Activated gamma-delta T cell treated with Interleukin-2 at 50 U/mL for 16 hours (primary cell): ENCODE measurements at regions not wholly inside any gene's neighbourhood (a gene's known extent, or its start where the extent isn't known, plus 50 kb on each side); places are given as distances from the start of the nearest gene placed in this dataset.
"Not testable (repeated sequence)": the region's sequence is repeated elsewhere in the genome, so short reads cannot be mapped to it uniquely, and the experiment has no call there.

ENCODE experiments used
- DNase-seq: peaks from one replicate; pipeline ENCODE4 v3.0.0-alpha.2; 2020

- no peak for DNase-seq
These were observed 1636.5 kb upstream of the FLRT2 start for GRCh38 chr14:83893447-83893846.

DNA sequence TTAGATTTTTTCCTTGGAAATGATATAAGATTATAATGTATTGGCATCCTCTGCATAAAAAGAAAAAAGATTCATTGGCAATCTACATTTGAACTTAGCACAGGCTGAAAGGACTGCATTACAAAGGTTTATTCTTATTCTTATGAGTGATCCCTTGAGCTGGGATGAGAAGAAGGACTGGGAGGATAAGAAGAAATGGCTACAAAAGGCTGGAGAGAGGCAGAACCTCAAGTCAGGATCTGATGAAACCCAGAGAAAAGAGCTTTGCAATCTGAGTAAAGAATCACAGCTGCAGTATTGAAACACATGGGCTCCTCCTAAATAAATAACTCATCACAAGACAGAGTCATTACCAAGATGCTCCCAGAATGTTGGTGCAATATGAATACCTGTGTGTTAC, 1635.4 kb upstream of the FLRT2 start:
- no peak for DNase-seq

DNA sequence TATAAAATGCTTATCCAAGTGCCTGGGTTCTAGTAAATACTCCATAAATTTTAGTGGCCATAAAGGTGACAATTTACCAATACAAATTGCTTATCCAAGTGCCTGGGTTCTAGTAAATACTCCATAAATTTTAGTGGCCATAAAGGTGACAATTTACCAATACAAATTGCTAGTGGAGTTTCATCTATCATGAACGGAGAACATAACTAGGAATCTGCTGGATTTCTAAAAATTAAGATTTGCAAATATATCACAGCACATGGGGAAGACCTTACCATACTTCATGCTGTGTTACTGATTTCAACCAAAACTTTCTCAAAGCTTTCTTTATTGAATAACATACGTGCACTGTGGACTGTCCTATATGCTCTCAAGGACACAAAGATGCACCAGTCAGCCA, 1631.4 kb upstream of the FLRT2 start:
- not testable (repeated sequence) for DNase-seq

DNA sequence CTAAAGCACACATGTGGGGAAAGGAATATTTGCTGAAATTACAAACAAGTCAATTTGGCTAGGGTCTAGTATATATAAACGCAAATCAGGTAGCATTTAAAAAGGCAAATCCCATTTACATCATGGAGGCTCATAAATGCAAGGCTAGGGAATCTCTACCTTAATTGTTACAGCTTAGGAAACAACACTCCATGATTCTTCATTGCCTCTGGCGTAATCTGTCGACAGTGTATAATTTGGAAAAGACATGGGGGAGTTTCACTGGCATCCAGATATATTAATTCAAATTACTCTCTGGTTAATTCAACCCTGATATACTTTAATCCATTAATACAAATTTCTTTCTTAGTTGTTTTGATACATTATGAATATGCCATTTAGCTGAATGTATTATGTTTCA, 1630.2 kb upstream of the FLRT2 start:
- DNase-seq: no peak

DNA sequence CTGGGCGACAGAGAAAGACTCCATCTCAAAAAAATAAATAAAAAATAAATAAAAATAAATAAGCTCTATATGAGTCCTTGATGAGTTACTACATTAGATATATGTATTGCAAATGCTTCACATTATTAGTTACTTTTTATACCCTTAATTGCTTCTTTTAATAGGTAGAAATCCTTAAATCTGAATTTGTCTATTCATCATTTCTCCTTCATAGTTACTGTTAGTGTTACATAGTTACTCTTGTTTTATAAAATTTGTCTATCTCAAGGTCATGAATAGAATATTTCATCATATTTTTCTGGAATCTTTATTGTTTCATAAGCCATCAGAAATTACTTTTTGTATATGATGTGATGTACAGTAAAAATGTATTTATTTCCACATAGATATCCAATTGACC, 1624.8 kb upstream of the FLRT2 start:
- DNase-seq: no peak

- DNase-seq: no peak
These were observed 1621.5 kb upstream of the FLRT2 start for GRCh38 chr14:83908419-83908818.

DNA sequence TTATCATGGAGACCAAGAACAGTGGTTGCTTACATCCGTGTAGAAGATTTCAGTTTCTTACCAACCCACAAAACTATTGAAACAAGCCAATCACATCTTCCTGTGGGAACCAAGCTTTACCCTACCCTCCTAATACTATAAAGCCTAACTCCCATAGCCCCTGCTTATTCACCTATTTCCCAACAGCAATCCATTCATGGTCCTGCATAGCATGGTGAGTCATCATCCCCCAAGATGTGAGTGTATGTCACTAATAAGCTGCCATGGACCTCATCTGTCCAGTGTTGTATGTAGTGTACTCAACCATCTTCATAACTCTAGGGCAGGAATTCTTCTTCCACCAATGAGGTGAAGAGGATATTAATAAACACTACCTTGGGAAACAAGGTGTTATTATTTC, 1620.4 kb upstream of the FLRT2 start:
- DNase-seq: no peak

GRCh38 chr14:83912032-83912642, 1617.8 kb upstream of the FLRT2 start:
- no peak for DNase-seq

DNA sequence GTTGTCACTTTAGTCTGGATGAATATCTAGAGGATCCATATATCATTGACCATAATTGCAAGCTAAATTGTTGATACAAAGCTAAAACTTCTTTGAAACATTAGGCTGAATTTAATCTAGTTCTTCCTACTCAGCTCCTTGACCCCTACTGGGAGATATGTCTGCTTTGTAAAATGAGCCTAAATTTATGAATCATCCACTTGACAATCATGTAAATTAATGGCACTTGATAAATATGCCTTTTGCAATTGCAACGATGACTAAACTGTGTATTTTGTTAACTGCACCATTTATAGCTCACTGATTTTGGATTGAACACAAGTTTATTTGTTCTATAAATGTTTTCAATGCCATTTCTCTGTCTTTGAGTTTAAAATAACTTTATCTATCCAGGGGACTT, 1616.5 kb upstream of the FLRT2 start:
- DNase-seq: no peak

GRCh38 chr14:83918546-83918945, 1611.4 kb upstream of the FLRT2 start:
- DNase-seq: no peak

- not testable (repeated sequence) for DNase-seq
These were observed 1610.3 kb upstream of the FLRT2 start for GRCh38 chr14:83919675-83920074.

- DNase-seq: no peak
These were observed 1606.1 kb upstream of the FLRT2 start for GRCh38 chr14:83923842-83924241.

GRCh38 chr14:83924259-83924658, 1605.7 kb upstream of the FLRT2 start:
- DNase-seq: no peak

DNA sequence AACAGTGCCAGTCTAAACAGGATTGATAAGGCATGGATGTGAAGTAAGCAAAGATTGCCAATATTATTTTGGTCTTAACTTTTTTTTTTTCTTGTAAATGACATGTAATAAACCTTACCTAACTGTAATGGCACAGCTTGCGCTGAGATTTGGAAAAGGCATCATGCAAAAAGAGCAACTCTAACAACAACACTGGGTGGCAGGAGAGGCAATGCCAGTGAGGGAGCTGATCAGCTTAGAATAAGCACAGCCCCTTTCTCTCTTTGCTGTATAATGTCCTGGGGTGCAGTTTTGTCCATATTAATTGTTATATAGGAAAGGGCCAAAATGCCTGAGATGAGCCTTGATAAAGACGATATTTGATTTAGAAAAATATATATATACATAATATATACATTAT, 1589.7 kb upstream of the FLRT2 start:
- no peak for DNase-seq

DNA sequence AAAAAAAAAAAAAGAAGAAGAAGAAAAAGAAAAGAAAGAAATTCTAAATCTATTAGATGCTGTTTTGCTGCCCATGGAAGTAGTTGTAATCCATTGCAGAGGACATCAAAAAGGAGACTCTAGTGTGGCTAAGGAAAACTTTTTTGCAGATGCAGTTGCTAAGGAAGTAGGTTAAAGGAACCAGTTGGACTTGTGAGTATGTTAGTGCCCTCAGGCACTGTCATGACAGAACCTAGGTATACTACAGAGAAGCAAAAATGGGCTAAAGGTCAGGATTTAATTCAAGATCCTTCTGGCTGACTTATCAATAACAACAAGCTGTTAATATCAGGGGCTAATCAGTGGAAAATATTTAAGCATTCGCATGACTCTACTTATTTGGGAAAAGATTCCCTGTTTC, 1571.6 kb upstream of the FLRT2 start:
- no peak for DNase-seq

- DNase-seq: no peak
These were observed 1569.0 kb upstream of the FLRT2 start for GRCh38 chr14:83960832-83961512.

DNA sequence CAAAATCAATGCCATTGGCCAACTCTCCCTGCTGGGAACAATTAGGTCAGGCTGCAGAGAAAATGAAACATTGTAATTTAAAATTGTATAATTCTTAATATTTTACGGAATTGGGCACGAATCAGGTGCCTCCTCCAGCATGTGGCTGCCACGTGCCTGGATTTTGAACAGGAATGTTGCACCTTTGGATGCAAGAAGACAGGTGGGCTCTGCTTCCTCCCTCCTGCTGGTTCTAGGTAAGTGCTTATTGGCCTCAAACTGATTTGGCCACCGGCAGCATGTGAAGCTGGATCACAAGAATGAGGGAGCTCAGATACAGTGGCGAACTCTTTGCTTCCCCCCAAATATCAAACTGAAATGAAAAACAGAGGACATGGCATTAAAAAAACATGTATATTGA, 1559.9 kb upstream of the FLRT2 start:
- no peak for DNase-seq

DNA sequence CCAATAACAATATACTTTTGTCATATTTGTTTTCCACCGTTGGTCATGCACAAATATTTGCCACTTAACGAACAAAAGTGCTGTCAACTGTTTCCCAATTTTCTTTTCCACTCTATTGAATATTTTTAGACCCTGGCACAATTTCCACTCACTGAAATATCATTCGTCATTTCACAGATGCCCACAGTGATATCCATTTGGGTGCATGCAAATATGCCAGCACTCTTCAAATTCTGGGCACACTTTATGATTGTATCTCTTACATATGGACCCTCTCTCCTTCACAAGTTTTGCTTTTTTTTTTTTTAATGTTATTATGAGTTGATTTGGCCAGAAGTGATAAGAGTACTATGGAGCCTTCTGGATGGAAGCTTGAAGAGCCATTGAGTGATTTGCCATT, 1557.3 kb upstream of the FLRT2 start:
- DNase-seq: no peak

GRCh38 chr14:83974647-83975163, 1555.2 kb upstream of the FLRT2 start:
- no peak for DNase-seq

GRCh38 chr14:83975435-83975834, 1554.5 kb upstream of the FLRT2 start:
- no peak for DNase-seq

GRCh38 chr14:83975841-83976770, 1553.8 kb upstream of the FLRT2 start:
- no peak for DNase-seq

GRCh38 chr14:83977583-83977982, 1552.4 kb upstream of the FLRT2 start:
- DNase-seq: no peak

DNA sequence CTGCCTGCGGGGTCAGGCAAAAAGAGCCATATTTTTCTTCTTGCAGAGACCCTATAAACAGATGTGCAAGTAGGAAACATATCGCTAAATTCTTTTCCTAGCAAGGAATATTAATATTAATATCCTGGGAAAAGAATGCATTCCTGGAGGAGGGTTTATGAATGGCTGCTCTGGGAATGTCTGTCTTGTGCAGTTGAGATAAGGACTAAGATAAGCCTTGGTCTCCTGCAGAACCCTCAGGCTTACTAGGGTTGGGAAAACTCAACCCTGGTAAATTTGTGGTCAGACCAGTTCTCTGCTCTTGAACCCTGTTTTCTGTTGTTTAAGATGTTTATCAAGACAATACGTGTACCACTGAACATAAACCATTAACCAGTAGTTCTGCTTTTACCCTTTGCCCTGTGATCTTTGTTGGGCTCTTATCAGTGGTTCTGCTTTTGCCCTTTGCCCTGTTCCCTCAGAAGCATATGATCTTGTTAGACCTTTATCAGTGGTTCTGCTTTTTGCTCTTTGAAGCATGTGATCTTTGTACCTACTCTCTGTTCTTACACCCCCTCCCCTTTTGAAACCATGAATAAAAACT, 1548.2 kb upstream of the FLRT2 start:
- not testable (repeated sequence) for DNase-seq
